Thoracic aorta (tissue), 2 donors: ENCODE measurements at regions not wholly inside any gene's neighbourhood (a gene's known extent, or its start where the extent isn't known, plus 50 kb on each side); places are given as distances from the start of the nearest gene placed in this dataset.

Source experiments
- ATAC-seq: fragments of 150-250 bp; one replicate; pipeline ENCODE4 v1.8.0; 2017; ENCODE audit warnings: low read depth; ENCODE audit not compliant: insufficient number of reproducible peaks, low FRiP score
- DNase-seq: peaks from one replicate; pipeline ENCODE4 v3.0.0-alpha.2; 2020; ENCODE audit warnings: low spot score
- H3K27ac ChIP-seq, 2 donors: fragments of 200-600 bp; sonication (generic); 1 replicate in 1 of 2; 2 replicates in 1 of 2; pipeline ENCODE4 v1.5.1; 2016; ENCODE audit warnings: mild to moderate bottlenecking in 2 of 2, moderate library complexity in 2 of 2
- H3K27me3 ChIP-seq: fragments of 200-600 bp; sonication (generic); replicated peaks from 2 replicates; pipeline ENCODE4 v1.6.0; 2016; ENCODE audit warnings: mild to moderate bottlenecking; ENCODE audit not compliant: insufficient read depth
- H3K36me3 ChIP-seq: fragments of 200-600 bp; sonication (generic); one replicate; pipeline ENCODE4 v1.5.1; 2016
- H3K4me1 ChIP-seq, 2 donors: fragments of 200-600 bp; sonication (generic); 1 replicate in 1 of 2; 2 replicates in 1 of 2; pipeline versions ENCODE4 v1.5.1 to v1.6.0; 2016; ENCODE audit warnings: low read depth in 2 of 2, mild to moderate bottlenecking in 1 of 2; ENCODE audit not compliant: control insufficient read depth in 1 of 2
- H3K4me3 ChIP-seq: fragments of 200-600 bp; sonication (generic); 2 replicates; pipeline ENCODE4 v1.5.1; 2016; ENCODE audit warnings: mild to moderate bottlenecking
- H3K9me3 ChIP-seq: fragments of 200-600 bp; sonication (generic); 2 replicates; pipeline ENCODE4 v1.5.1; 2016
- TF ChIP-seq, protein P1 (sequence below): fragments of 200-600 bp; sonication (generic); IDR thresholded peaks from one replicate; pipeline ENCODE4 v1.5.1; 2019; ENCODE audit warnings: antibody characterized with exemption

DNA sequence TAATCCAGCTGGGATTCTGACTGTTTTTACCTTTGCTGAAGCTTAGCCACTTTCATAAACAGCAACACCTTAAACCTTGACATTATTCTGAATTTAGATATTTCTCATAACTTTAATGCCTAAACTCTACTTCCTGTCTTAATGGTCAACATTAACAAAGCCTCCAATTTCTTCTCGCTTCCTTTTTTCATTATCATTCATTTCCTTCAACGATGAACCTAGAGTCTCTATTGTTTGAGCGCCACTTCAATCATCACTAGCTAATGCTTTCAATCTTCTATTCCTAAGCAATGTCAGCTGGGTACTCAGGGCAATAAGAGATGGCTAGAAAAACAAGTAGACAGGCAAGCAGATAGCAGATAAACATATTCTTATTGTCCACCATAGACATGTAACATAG, 96.6 kb upstream of the TMEM196 start:
- Histone ChIP-seq H3K4me3 (no peak overlapping the region), H3K4me1 (no peaks in the 10 kb centered on the region), H3K27ac (no peak overlapping the region), H3K9me3 (no peaks in the 10 kb centered on the region), H3K27me3 (no peaks in the 10 kb centered on the region), H3K36me3 (no peaks in the 10 kb centered on the region)
- no peak for ATAC-seq
- DNase-seq: no peak
- TF ChIP-seq, protein P1, sequence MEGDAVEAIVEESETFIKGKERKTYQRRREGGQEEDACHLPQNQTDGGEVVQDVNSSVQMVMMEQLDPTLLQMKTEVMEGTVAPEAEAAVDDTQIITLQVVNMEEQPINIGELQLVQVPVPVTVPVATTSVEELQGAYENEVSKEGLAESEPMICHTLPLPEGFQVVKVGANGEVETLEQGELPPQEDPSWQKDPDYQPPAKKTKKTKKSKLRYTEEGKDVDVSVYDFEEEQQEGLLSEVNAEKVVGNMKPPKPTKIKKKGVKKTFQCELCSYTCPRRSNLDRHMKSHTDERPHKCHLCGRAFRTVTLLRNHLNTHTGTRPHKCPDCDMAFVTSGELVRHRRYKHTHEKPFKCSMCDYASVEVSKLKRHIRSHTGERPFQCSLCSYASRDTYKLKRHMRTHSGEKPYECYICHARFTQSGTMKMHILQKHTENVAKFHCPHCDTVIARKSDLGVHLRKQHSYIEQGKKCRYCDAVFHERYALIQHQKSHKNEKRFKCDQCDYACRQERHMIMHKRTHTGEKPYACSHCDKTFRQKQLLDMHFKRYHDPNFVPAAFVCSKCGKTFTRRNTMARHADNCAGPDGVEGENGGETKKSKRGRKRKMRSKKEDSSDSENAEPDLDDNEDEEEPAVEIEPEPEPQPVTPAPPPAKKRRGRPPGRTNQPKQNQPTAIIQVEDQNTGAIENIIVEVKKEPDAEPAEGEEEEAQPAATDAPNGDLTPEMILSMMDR: no peak

DNA sequence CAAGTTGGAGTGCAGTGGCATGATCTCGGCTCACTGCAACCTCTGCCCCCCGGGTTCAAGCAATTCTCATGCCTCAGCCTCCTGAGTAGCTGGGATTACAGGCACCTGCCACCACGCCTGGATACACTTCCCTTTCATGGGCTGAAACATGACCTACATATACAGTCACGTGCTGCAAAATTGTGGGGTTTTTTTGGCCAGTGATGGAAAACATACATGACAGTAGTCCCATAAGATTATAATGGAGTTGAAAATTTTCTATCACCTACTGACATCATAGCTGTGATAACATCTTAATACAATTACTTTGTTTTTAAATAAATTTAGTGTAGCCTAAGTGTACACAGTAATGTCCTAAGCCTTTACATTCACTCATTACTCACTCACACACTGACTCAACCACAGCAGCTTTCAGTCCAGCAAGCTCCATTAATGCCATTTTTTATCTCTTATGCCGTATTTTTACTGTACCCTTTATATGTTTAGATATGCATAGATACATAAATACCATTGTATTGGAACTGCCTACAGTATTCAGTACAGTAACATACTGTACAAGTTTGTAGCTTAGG, 79.9 kb upstream of the TMEM196 start:
- Histone ChIP-seq H3K9me3 (no peaks in the 10 kb centered on the region), H3K27ac (no peak overlapping the region), H3K36me3 (no peaks in the 10 kb centered on the region), H3K4me3 (no peak overlapping the region), H3K4me1 (no peaks in the 10 kb centered on the region), H3K27me3 (no peaks in the 10 kb centered on the region)
- TF ChIP-seq, protein P1: no peak
- no peak for ATAC-seq
- DNase-seq: no peak

DNA sequence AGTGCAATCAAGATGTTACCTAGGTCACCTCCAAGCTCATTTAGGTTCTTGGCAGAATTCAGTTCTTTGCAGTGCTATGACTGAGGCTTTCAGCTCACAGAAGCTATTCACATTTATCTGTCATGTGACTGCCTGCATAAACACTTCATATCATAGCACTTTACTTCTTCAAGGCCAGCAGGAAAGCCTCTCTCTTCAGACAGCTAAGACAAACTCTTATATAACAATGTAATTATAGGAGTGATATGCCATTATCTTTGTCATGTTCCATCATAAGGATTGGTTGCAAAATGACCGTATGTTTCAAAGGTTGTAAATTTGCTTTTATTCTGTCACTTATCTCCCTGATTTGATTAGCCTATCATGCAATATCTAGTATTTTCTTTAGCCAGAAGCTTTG, 78.8 kb upstream of the TMEM196 start:
- Histone ChIP-seq H3K9me3 (no peaks in the 10 kb centered on the region), H3K27ac (no peak overlapping the region), H3K36me3 (no peaks in the 10 kb centered on the region), H3K27me3 (no peaks in the 10 kb centered on the region), H3K4me1 (no peaks in the 10 kb centered on the region), H3K4me3 (no peak overlapping the region)
- TF ChIP-seq, protein P1: no peak
- DNase-seq: no peak
- ATAC-seq: no peak

GRCh38 chr7:19851504-19851903, 78.1 kb upstream of the TMEM196 start:
- no peaks in the 10 kb centered on the region for H3K27me3 ChIP-seq
- no peak for ATAC-seq

DNA sequence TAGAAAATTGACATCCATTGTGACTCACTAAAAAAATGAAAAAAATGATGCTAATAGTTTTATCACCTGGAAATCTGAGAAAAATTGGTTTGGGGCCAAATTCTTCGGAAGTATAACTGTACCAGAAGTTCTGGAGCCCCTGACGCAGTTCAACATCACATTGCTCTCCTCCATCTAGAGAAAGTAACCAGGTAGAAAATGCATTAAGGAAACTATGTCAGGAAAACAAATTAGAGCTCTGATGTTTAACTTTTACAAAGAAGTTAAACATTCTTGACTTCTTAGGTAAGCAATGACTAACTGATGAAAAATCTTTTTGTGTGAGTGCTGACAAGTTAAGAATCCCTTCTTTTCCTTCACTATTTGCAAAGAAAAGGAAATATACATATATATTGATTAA, 61.1 kb upstream of the TMEM196 start:
- Histone ChIP-seq H3K27me3 (no peaks in the 10 kb centered on the region), H3K4me3 (no peak overlapping the region), H3K4me1 (no peaks in the 10 kb centered on the region), H3K36me3 (no peaks in the 10 kb centered on the region), H3K9me3 (no peaks in the 10 kb centered on the region), H3K27ac (no peak overlapping the region)
- ATAC-seq (no peak), DNase-seq (no peak)
- TF ChIP-seq, protein P1: no peak

More at GRCh38 chr7:19851504-19851903, 78.1 kb upstream of the TMEM196 start:
- Histone ChIP-seq H3K4me1 (no peaks in the 10 kb centered on the region), H3K4me3 (no peak overlapping the region), H3K9me3 (no peaks in the 10 kb centered on the region), H3K36me3 (no peaks in the 10 kb centered on the region), H3K27ac (no peak overlapping the region)
- no peak for DNase-seq
- TF ChIP-seq, protein P1: no peak
